ENCODE measurements at regions not wholly inside any gene's neighbourhood (a gene's known extent, or its start where the extent isn't known, plus 50 kb on each side); places are given as distances from the start of the nearest gene placed in this dataset.

GRCh38 chr7:145753004-145753403 is 363.6 kb upstream of the CNTNAP2 start:
- TF ChIP-seq EZH2 (IDR thresholded peaks at IDR 0.05; ENCODE audit: borderline replicate concordance, low read length) (no peak), CTCF (IDR thresholded peaks at IDR 0.05; ENCODE audit: low read length) (no peak)

Data from OCI-LY1 (cell line).